T-helper 22 cell (primary cell): ENCODE measurements at regions not wholly inside any gene's neighbourhood (a gene's known extent, or its start where the extent isn't known, plus 50 kb on each side); places are given as distances from the start of the nearest gene placed in this dataset.

Source experiments
- DNase-seq: peaks from one replicate; pipeline ENCODE4 v3.0.0-alpha.2; 2020; ENCODE audit warnings: low read depth

GRCh38 chr2:126793885-126794613 lies 104.6 kb upstream of the TEX51 start:
- DNase-seq = no peak

GRCh38 chr2:126795656-126796055 lies 103.0 kb upstream of the TEX51 start:
- DNase-seq = no peak

- no peak for DNase-seq
Measured at GRCh38 chr2:126796931-126797621, 101.6 kb upstream of the TEX51 start.

- DNase-seq = no peak
Measured at GRCh38 chr2:126797622-126798275, 100.9 kb upstream of the TEX51 start.

- DNase-seq = no peak
Measured at GRCh38 chr2:126798276-126799140, 100.2 kb upstream of the TEX51 start.

GRCh38 chr2:126799301-126799700 lies 99.4 kb upstream of the TEX51 start:
- no peak for DNase-seq

GRCh38 chr2:126801473-126801872 lies 97.2 kb upstream of the TEX51 start:
- no peak for DNase-seq

GRCh38 chr2:126802316-126802715 lies 96.4 kb upstream of the TEX51 start:
- DNase-seq = no peak

GRCh38 chr2:126802774-126803433 lies 95.8 kb upstream of the TEX51 start:
- DNase-seq = no peak

GRCh38 chr2:126803434-126803775 lies 95.3 kb upstream of the TEX51 start:
- DNase-seq = no peak

GRCh38 chr2:126804347-126804746 lies 94.3 kb upstream of the TEX51 start:
- no peak for DNase-seq

GRCh38 chr2:126808929-126809328 lies 89.8 kb upstream of the TEX51 start:
- no peak for DNase-seq

GRCh38 chr2:126809340-126809739 lies 89.3 kb upstream of the TEX51 start:
- DNase-seq = no peak

GRCh38 chr2:126810001-126810400 lies 88.7 kb upstream of the TEX51 start:
- no peak for DNase-seq

- DNase-seq = no peak
Measured at GRCh38 chr2:126811101-126811500, 87.6 kb upstream of the TEX51 start.

GRCh38 chr2:126817172-126817571 lies 81.5 kb upstream of the TEX51 start:
- no peak for DNase-seq

GRCh38 chr2:126822115-126822514 lies 76.6 kb upstream of the TEX51 start:
- no peak for DNase-seq

GRCh38 chr2:126822921-126823320 lies 75.8 kb upstream of the TEX51 start:
- no peak for DNase-seq

- DNase-seq = no peak
Measured at GRCh38 chr2:126823951-126824350, 74.7 kb upstream of the TEX51 start.

- no peak for DNase-seq
Measured at GRCh38 chr2:126824663-126825062, 74.0 kb upstream of the TEX51 start.

GRCh38 chr2:126825316-126825715 lies 73.4 kb upstream of the TEX51 start:
- DNase-seq = no peak

- DNase-seq = no peak
Measured at GRCh38 chr2:126826491-126826890, 72.2 kb upstream of the TEX51 start.
